ENCODE measurements at regions not wholly inside any gene's neighbourhood (a gene's known extent, or its start where the extent isn't known, plus 50 kb on each side); places are given as distances from the start of the nearest gene placed in this dataset.

DNA sequence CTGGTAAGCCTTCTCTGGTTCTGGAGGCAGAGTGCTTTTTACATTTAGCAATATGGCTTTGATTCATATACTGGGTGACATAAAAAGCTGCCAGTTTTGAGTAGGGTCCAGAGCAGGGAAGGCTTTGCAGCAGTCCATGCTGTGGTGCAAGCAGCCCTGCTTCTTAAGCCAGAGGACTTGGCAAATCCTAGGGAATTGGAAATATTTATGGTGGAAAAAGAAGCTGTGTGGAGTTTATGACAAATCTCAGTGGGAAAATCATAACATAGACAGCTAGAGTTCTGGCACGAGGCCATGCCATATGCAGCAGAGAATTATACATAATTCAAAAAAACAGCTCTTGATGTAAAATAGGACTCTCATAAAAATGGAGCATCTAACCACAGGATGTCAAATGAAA is 536.4 kb downstream of the RASEF start:
- TF ChIP-seq CTCF (IDR thresholded peaks at IDR 0.05; ENCODE audit: poor library complexity, severe bottlenecking): no peak
- TF ChIP-seq MXI1 (conservative IDR thresholded peaks at IDR 0.05; ENCODE audit: poor library complexity, severe bottlenecking): no peak
- TF ChIP-seq EZH2 (IDR thresholded peaks at IDR 0.05; ENCODE audit: borderline replicate concordance, insufficient read depth, low read length, poor library complexity, severe bottlenecking): no peak
- TF ChIP-seq REST (IDR thresholded peaks at IDR 0.05; ENCODE audit: borderline replicate concordance): no peak
- TF ChIP-seq SMC3 (conservative IDR thresholded peaks at IDR 0.05; ENCODE audit: poor library complexity): no peak
- no peak for TF ChIP-seq POLR2AphosphoS5 (IDR thresholded peaks at IDR 0.05)
- no peak for TF ChIP-seq TAF1 (IDR thresholded peaks at IDR 0.05; ENCODE audit: low read depth)
- TF ChIP-seq RAD21 (conservative IDR thresholded peaks at IDR 0.05): no peak
